ENCODE measurements at regions not wholly inside any gene's neighbourhood (a gene's known extent, or its start where the extent isn't known, plus 50 kb on each side); places are given as distances from the start of the nearest gene placed in this dataset.
"Not testable (repeated sequence)": the region's sequence is repeated elsewhere in the genome, so short reads cannot be mapped to it uniquely, and the experiment has no call there.

- no peaks in the 10 kb centered on the region for H3K36me3 Mint-ChIP-seq (ENCODE audit: low read depth)
- peaks cover 27% of the 10 kb centered on the region for H3K9me3 Mint-ChIP-seq
- H3K4me3 Mint-ChIP-seq: no peak overlapping the region
- H3K27me3 Mint-ChIP-seq: no peaks in the 10 kb centered on the region
- no peaks in the 10 kb centered on the region for H3K4me1 Mint-ChIP-seq (ENCODE audit: low read depth)
- intact Hi-C loops (cut with micrococcal nuclease): no loop called here
- H3K27ac Mint-ChIP-seq: no peak overlapping the region
Measured at GRCh38 chr6:115203381-115203780, 857.3 kb downstream of the FRK start.

- Mint-ChIP-seq H3K27ac (no peak overlapping the region), H3K4me3 (no peak overlapping the region), H3K36me3 (ENCODE audit: low read depth) (no peaks in the 10 kb centered on the region), H3K4me1 (ENCODE audit: low read depth) (no peaks in the 10 kb centered on the region), H3K27me3 (no peaks in the 10 kb centered on the region), H3K9me3 (peaks cover 29% of the 10 kb centered on the region)
- intact Hi-C loops (cut with micrococcal nuclease): no loop called here
Measured at GRCh38 chr6:115194981-115195638, 852.3 kb upstream of the HS3ST5 start.

GRCh38 chr6:115191989-115192388 lies 849.2 kb upstream of the HS3ST5 start:
- H3K4me3 Mint-ChIP-seq: no peak overlapping the region
- no peak overlapping the region for H3K27ac Mint-ChIP-seq
- H3K27me3 Mint-ChIP-seq: no peaks in the 10 kb centered on the region
- H3K9me3 Mint-ChIP-seq: peaks cover 10% of the 10 kb centered on the region
- intact Hi-C loops (cut with micrococcal nuclease): no loop called here
- H3K36me3 Mint-ChIP-seq (ENCODE audit: low read depth): no peaks in the 10 kb centered on the region
- no peaks in the 10 kb centered on the region for H3K4me1 Mint-ChIP-seq (ENCODE audit: low read depth)

- no peaks in the 10 kb centered on the region for H3K27me3 Mint-ChIP-seq
- H3K27ac Mint-ChIP-seq: no peak overlapping the region
- H3K4me1 Mint-ChIP-seq (ENCODE audit: low read depth): no peaks in the 10 kb centered on the region
- no peaks in the 10 kb centered on the region for H3K36me3 Mint-ChIP-seq (ENCODE audit: low read depth)
- H3K4me3 Mint-ChIP-seq: no peak overlapping the region
- H3K9me3 Mint-ChIP-seq: peaks cover 10% of the 10 kb centered on the region
- intact Hi-C loops (cut with micrococcal nuclease): no loop called here
Measured at GRCh38 chr6:115190534-115190933, 847.7 kb upstream of the HS3ST5 start.

GRCh38 chr6:115175456-115175855 lies 832.6 kb upstream of the HS3ST5 start:
- intact Hi-C loops (cut with micrococcal nuclease); H3K27ac Mint-ChIP-seq; H3K4me1 Mint-ChIP-seq (ENCODE audit: low read depth); H3K4me3 Mint-ChIP-seq; H3K36me3 Mint-ChIP-seq (ENCODE audit: low read depth); H3K27me3 Mint-ChIP-seq: not testable (repeated sequence)
- peaks cover 14% of the 10 kb centered on the region for H3K9me3 Mint-ChIP-seq

GRCh38 chr6:115165912-115166311 lies 823.1 kb upstream of the HS3ST5 start:
- H3K4me3 Mint-ChIP-seq; H3K27ac Mint-ChIP-seq; intact Hi-C loops (cut with micrococcal nuclease); H3K36me3 Mint-ChIP-seq (ENCODE audit: low read depth); H3K27me3 Mint-ChIP-seq; H3K4me1 Mint-ChIP-seq (ENCODE audit: low read depth): not testable (repeated sequence)
- H3K9me3 Mint-ChIP-seq: peaks cover 67% of the 10 kb centered on the region

GRCh38 chr6:115159733-115160132 lies 816.9 kb upstream of the HS3ST5 start:
- intact Hi-C loops (cut with micrococcal nuclease): no loop called here
- H3K27ac Mint-ChIP-seq: no peak overlapping the region

GRCh38 chr6:115137910-115138309 lies 795.1 kb upstream of the HS3ST5 start:
- Mint-ChIP-seq H3K27me3 (no peaks in the 10 kb centered on the region), H3K36me3 (ENCODE audit: low read depth) (no peaks in the 10 kb centered on the region), H3K4me1 (ENCODE audit: low read depth) (no peaks in the 10 kb centered on the region), H3K9me3 (peaks cover 21% of the 10 kb centered on the region), H3K4me3 (no peak overlapping the region), H3K27ac (no peak overlapping the region)
- intact Hi-C loops (cut with micrococcal nuclease): no loop called here

More at GRCh38 chr6:115159733-115160132, 816.9 kb upstream of the HS3ST5 start:
- H3K36me3 Mint-ChIP-seq (ENCODE audit: low read depth): no peaks in the 10 kb centered on the region
- H3K4me1 Mint-ChIP-seq (ENCODE audit: low read depth): no peaks in the 10 kb centered on the region
- H3K9me3 Mint-ChIP-seq: peaks cover 67% of the 10 kb centered on the region
- no peak overlapping the region for H3K4me3 Mint-ChIP-seq
- H3K27me3 Mint-ChIP-seq: no peaks in the 10 kb centered on the region

GRCh38 chr6:115133790-115134189 lies 791.0 kb upstream of the HS3ST5 start:
- Mint-ChIP-seq H3K9me3 (peaks cover 31% of the 10 kb centered on the region), H3K4me1 (ENCODE audit: low read depth) (no peaks in the 10 kb centered on the region), H3K27me3 (no peaks in the 10 kb centered on the region), H3K27ac (no peak overlapping the region), H3K36me3 (ENCODE audit: low read depth) (no peaks in the 10 kb centered on the region), H3K4me3 (no peak overlapping the region)
- intact Hi-C loops (cut with micrococcal nuclease): no loop called here

- no peaks in the 10 kb centered on the region for H3K4me1 Mint-ChIP-seq (ENCODE audit: low read depth)
- intact Hi-C loops (cut with micrococcal nuclease): no loop called here
Measured at GRCh38 chr6:115131709-115132490, 789.1 kb upstream of the HS3ST5 start.

GRCh38 chr6:115121513-115121912 lies 778.7 kb upstream of the HS3ST5 start:
- H3K4me1 Mint-ChIP-seq (ENCODE audit: low read depth); H3K27ac Mint-ChIP-seq; H3K4me3 Mint-ChIP-seq; intact Hi-C loops (cut with micrococcal nuclease); H3K36me3 Mint-ChIP-seq (ENCODE audit: low read depth); H3K27me3 Mint-ChIP-seq: not testable (repeated sequence)
- peaks cover 28% of the 10 kb centered on the region for H3K9me3 Mint-ChIP-seq

More at GRCh38 chr6:115131709-115132490, 789.1 kb upstream of the HS3ST5 start:
- H3K27ac Mint-ChIP-seq: no peak overlapping the region
- peaks cover 19% of the 10 kb centered on the region for H3K9me3 Mint-ChIP-seq
- H3K4me3 Mint-ChIP-seq: no peak overlapping the region
- no peaks in the 10 kb centered on the region for H3K27me3 Mint-ChIP-seq
- no peaks in the 10 kb centered on the region for H3K36me3 Mint-ChIP-seq (ENCODE audit: low read depth)

- Mint-ChIP-seq H3K9me3 (peaks cover 28% of the 10 kb centered on the region), H3K27ac (no peak overlapping the region), H3K27me3 (no peaks in the 10 kb centered on the region), H3K4me3 (no peak overlapping the region), H3K4me1 (ENCODE audit: low read depth) (no peaks in the 10 kb centered on the region), H3K36me3 (ENCODE audit: low read depth) (no peaks in the 10 kb centered on the region)
- intact Hi-C loops (cut with micrococcal nuclease): no loop called here
Measured at GRCh38 chr6:115120391-115120790, 777.6 kb upstream of the HS3ST5 start.

GRCh38 chr6:115091461-115091860 lies 748.6 kb upstream of the HS3ST5 start:
- H3K27ac Mint-ChIP-seq: no peak overlapping the region
- intact Hi-C loops (cut with micrococcal nuclease): no loop called here
- no peaks in the 10 kb centered on the region for H3K4me1 Mint-ChIP-seq (ENCODE audit: low read depth)
- no peaks in the 10 kb centered on the region for H3K27me3 Mint-ChIP-seq
- H3K9me3 Mint-ChIP-seq: peaks cover 36% of the 10 kb centered on the region
- no peak overlapping the region for H3K4me3 Mint-ChIP-seq
- H3K36me3 Mint-ChIP-seq (ENCODE audit: low read depth): no peaks in the 10 kb centered on the region

- peaks cover 46% of the 10 kb centered on the region for H3K9me3 Mint-ChIP-seq
- no peak overlapping the region for H3K4me3 Mint-ChIP-seq
- H3K4me1 Mint-ChIP-seq (ENCODE audit: low read depth): no peaks in the 10 kb centered on the region
- H3K27me3 Mint-ChIP-seq: no peaks in the 10 kb centered on the region
- H3K27ac Mint-ChIP-seq: no peak overlapping the region
- H3K36me3 Mint-ChIP-seq (ENCODE audit: low read depth): no peaks in the 10 kb centered on the region
- intact Hi-C loops (cut with micrococcal nuclease): no loop called here
Measured at GRCh38 chr6:115078555-115078954, 735.7 kb upstream of the HS3ST5 start.

Measured in dendritic cell treated with granulocyte-macrophage colony-stimulating factor and Interleukin-4, amounts not matched to agents 40 ng/mL and 50 ng/mL, for 4 days (primary cell).